HTR-8/SVneo (cell line): ENCODE measurements at regions not wholly inside any gene's neighbourhood (a gene's known extent, or its start where the extent isn't known, plus 50 kb on each side); places are given as distances from the start of the nearest gene placed in this dataset.

ENCODE experiments used
- DNase-seq: peaks from one replicate; pipeline ENCODE4 v3.0.0; 2011; ENCODE audit warnings: low spot score, mixed read lengths; ENCODE audit not compliant: insufficient read length
- FAIRE-seq: peaks from 2 replicates; lab custom pipeline; 2011; peaks lifted over from hg19 to GRCh38; lab: Jason Lieb, UNC

DNA sequence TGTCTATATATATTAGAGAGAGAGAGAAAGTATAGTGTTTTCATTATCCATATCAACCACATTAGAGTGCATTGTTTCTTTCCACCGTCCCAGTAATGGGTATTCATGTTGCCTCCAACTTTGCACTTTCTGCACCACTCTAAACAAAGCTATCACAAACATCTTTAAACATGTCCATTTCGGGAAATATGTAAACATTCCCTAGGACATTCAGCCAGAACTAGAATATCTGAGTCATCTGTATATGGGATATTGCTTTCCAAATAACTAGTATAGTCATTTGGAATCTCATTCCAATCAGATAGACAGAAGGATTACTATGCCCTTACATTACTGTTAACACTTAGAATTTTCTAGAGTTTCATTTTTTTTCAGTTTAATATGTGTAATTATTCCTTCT is 914.9 kb upstream of the EPHA6 start:
- no peak for FAIRE-seq
- no peak for DNase-seq

DNA sequence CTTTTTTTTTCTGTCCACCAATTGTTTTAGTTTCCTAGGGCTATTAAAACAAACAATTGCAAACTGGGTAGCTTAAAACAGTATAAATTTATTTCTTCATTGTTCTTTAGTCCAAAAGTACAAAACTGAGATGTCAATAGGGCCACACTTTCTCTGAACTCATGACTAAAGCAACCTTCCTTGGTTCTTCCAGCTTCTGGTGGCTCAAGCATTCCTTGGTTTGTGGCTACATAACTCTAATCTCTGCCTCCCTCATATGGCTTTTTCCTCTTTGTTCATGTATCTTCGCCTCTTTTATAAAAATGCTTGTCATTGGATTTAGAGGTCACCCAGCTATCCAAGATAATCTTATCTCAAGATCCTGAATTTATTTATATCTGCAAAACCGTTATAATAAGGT is 914.5 kb upstream of the EPHA6 start:
- no peak for FAIRE-seq
- DNase-seq = no peak

DNA sequence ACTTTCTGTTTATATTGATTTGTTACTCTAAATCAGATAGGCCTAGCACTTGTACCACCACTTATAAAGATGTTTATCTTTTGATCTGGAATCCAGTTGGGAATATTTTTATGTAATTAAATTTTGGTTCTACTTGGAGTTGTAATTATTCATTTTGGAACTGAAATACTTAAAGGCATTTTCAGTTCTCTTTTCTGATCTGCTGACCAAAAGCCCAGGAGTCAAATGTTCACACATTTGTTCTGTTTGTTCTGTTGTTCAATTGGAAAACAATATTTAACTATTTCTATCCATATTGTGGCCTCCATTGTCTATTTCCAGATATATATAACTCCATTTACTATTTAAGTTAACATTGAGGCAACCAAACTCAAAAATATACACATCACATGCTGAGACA is 912.4 kb upstream of the EPHA6 start:
- FAIRE-seq (no peak), DNase-seq (no peak)

DNA sequence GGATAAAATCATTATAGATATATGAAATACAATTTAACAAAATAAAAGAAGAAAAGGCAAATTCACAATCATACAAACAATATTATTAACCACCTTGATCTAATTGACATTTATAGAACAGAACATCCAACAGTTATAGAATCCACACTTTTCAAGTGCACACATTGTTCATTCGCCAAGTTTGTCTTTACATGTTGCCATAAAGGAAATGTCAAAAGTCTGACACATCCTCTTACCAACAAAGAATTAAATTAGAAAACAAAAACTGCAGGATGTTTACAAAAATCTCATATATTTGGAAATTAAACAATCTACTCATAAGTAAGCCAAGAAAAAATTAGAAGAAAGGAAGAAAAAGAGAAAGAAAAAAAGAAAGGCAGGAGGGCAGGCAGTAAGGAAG is 909.2 kb upstream of the EPHA6 start:
- DNase-seq = no peak
- FAIRE-seq = no peak

DNA sequence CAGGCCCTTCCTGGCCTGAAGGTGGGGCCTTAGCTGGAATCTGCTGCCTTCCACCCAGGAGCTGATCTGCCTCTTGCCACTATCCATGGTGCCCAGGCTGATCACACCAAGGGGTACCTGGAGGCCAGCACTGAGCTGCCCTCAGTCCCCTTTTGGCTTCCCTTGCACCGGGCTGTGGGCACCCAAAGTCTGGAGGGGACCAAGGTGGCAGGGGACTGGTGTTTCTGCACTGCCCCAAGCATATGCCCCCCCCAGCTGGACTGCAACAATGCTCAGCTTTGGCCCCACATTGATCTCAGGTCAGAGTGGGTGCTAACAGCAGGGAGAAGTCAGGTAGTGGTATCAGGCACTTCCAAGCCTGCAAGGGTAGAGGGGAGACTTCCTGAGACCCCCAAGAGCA is 902.6 kb upstream of the EPHA6 start:
- FAIRE-seq = no peak
- no peak for DNase-seq

DNA sequence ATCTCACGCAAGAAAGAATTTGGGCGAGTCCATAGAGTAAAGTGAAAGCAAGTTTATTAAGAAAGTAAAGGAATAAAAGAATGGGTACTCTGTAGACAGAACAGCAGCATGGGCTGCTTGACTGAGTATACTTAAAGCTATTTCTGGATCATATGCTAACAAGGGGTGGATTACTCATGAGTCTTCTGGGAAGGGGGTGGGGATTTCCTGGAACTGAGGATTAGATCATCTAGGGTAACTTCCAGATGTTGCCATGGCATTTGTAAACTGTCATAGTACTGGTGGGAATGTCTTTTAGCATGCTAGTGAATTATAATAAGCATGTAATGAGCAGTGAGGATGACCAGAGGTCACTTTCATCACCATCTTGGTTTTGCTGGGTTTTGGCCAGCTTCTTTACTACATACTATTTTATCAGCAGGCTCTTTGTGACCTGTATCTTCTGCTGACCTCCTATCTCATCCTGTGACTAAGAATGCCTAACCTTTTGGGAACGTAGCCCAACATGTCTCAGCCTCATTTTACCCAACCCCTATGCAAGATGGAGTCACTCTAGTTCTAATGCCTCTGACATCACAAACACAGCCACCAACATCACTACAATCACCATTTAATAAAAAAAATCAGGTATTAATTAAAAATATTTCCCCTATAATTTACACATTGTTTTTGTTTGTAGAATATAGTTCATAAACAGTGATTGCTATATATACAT is 890.7 kb upstream of the EPHA6 start:
- DNase-seq = peak; percentile 13
- no peak for FAIRE-seq

DNA sequence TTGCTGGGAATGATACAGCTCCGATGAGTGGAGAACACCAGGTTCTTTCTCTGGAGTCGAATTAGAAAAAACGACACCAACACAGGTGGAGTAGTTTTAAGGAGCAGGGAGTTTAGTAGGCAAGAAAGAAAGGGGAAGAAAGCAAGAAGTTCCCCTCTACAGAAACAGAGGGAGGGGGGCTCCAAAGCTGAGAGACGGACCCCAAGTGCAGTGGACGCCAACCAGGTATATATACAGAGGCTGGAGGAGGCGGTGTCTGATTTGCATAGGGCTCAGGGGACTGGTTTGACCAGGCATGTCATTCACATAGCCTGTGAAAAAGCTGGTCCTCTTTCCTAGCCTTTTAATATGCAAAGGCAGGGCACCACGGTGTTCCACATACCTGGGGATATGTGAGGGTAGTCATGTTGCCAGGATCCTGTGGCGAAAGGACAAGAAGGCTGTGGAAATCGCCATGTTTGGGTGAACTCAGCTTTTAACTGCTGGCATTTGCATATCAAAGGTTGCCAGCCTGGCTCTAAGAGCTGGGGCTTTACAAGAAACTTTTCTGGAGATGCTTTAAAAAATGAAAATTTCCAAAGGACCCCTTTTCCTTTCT is 887.4 kb upstream of the EPHA6 start:
- DNase-seq (no peak), FAIRE-seq (no peak)

DNA sequence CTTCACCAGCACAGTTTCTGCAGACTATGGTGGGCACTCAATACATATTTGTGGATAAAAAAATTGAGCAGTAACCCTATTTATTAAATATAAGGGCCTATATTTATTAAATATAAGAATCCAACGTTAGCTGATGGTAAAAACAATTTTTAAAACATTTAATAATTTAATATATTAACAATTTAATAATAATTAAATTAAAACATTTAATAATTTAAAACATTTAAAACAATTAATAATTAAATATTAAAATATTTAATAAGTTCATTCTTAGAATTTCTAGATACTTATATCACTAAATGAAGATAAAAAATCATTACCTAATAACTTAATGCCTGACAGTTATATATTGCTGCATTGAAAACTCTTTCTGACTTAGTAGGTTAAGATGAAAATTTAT is 880.2 kb upstream of the EPHA6 start:
- DNase-seq (no peak), FAIRE-seq (no peak)

DNA sequence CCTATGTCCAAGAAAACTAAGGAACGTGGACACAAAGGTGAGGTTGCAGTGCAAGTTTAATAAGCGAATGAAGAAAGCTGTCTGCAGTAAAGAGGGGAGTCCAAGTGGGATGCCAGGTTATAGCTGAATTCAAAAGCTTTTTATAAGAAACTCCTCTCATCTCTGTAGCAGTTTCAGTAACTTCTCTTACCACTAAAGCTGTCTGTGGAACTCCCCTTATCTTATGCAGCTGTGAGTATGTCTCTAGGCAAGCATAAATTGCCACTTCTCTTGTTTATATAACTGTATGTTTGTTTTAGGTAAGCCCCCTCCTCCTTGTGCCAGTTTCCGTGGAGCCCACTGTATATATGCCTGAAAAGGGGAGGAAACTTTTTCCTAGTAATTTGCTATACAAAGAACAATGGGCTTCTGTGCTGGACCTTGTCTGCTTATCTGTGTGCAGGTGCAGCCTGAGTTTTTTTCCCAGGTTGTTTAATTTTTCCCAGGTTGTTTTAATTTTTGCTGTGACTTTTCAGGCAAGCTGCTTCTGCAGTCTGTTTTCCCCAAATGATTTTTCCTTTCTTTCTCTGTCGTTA is 875.1 kb upstream of the EPHA6 start:
- DNase-seq = no peak
- no peak for FAIRE-seq

DNA sequence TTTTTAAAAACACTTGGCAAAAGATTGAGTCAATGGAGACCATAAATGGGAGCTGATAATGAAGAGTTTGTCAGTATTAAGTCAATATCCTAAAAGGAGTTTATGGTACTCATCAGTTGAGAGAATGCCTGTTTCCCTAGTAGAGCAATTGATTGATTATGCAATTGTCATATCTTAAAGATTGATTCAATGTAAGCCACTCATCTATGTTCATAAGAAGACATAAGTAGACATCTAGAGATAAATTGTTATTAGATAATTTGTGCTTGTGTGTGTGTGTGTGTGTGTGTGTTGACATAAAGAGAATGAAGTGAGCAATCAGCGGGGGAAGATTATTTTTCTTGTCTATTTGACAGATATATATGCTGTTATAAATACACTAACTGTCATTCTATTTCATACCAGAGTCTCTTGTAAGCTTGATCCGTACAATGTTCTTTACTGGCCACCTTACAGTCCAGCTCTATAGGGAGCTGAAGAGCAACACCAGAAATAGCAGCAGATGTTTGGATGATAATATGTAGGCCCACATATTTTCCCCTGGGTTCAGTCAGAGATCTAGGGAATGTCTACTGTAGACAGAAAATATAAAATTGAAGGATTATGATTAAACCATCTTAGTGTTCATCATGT is 848.6 kb upstream of the EPHA6 start:
- FAIRE-seq = no peak
- no peak for DNase-seq

DNA sequence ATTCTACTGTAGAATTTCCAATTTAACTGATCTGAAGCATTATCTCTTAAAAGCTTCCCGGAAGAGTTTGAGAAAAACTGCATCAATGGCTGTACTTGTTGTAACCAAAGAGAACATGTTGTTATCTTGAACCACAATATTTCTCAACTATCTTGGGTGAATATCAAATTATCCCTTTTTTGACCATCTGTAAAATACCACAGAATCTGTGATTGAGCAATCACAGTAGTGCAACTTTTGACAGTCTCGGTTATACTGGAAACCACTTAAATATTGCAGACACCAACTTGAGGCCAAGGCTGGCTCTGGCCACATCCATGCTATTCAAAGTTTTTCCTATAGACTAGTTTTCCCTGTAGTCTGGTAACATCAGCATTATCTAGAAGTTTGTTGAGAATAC is 842.8 kb upstream of the EPHA6 start:
- FAIRE-seq = no peak
- DNase-seq = no peak

DNA sequence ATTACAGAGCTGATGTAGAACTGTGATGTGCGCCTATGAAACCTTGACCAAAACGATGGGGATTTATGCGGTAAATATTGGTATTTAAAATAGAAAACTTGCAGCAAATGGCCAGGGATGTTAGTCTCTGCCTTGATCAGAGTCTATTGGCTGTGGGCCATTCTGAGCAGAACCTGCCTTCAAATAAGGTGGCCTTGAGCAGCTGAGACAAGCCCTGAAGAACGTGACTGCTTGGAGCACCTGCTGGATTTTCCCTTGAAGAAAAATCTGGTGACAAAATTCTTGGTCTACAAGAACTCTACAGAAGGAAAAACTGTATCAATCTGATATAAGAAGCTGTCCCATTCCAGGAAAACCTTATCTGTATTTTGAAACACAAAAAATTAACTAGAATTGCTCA is 820.1 kb upstream of the EPHA6 start:
- DNase-seq (no peak), FAIRE-seq (no peak)

DNA sequence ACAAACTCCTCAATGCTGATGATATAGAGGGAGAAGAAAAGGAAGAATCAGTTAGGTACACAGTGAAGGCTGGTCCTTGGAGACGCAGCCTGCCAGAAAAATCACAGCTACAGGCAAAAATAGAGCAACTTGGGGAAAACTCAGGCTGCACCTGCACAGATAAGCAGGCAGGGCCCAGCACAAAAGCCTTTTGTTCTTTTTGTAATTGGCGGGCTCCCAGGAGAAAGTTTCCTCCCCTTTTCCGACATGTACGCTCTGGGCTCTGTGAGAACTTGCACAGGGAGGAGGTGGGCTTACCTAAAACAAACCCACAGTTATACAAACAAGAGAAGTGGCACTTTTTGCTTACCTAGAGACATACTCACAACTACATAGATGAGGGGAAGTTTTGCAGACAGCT is 813.4 kb upstream of the EPHA6 start:
- FAIRE-seq (no peak), DNase-seq (no peak)

DNA sequence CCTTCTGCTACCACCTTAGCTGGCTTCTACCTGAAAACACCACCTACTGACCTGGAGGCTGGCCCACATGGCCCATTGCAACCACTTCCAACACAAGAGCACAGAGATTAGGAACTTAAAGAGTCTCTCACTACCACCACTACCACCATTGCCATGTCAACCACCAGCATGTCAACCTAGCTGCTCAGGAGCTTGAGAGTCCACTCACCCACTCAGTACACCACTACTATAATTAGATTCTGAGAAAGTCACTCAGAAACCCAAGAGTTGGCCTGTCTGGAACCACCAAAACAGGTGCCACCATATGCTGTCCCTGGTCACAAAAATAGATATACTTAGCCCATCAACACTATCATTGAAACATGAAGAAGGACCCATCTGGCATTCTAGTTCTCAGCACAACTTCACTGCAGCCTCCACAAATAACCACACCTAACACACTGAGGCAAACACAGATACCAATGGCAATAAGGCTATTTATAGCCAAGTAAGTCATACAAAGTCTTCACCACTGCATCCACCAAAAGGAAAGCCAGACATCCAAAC is 806.7 kb upstream of the EPHA6 start:
- FAIRE-seq (no peak), DNase-seq (no peak)

DNA sequence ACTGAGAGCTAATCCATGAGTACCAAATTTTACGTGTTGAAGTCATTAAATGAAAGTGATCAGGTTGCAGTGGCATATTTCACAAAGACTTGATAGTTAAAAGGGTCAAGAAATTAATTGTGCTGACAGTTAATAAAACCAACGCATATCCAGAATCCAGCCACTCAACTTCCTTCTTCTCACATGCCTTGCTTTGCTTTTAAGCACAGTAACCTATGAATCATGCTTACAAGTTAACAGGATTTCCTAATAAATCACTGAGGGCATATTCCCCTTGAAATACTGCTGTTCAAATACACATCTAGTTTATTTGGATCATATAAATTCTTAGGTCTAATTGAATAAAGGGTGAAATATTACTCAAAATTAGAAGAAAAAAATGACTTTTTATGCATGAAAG is 801.5 kb upstream of the EPHA6 start:
- DNase-seq (no peak), FAIRE-seq (no peak)

DNA sequence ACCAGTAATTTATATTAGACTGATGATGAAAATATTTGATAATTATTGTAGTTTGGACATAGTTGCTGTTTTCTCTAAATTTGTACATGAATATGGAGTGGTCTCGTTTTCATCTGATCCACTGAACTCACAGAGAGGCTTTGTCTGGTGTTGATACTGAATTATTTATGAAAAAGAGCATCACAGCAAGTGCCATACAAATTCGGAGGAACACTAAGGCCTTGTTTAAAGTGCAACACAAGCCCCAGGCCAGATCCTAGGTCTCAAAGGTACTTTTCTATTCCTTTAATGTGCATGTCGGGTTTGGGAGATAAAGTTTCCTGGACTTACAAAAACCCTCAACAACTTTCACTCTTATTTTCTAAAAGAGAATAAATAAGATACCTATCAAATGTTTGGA is 796.8 kb upstream of the EPHA6 start:
- DNase-seq (no peak), FAIRE-seq (no peak)

DNA sequence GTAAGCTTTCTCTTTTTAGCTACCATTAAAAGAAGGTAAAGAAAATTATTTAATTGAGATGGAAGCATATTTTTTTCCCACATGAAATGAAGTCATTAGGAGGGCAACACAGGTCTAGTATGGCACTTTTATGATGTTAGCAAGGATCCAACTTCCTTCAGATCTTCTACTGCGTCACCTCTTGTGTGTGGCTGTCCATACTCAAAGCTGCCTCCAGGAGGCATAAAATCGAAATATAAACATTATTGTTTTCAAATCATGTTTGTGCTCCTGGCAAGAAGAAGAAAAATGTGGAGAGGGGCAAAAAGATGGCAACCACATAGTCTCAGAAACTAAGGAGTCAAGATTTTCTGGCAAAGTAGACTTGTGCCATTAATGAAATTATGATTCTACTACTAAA is 791.7 kb upstream of the EPHA6 start:
- FAIRE-seq (no peak), DNase-seq (no peak)

DNA sequence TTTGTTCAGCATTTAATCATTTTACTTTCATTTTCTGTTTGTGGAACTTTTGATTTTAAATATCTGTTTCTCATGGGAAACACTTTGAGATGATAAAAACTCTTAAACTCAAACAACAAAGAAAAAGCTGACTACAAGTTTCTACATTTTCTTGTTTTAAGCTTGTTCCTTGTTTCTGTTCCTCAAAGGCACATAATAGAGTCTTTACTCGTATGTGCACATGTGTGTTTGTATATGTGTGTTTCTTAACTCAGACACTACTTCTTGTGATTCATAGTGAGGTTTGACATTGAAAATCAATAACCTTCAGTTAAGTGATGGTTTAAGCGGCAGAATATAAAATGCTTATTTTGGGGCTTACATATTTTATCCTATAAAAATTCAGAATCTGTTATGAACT is 786.7 kb upstream of the EPHA6 start:
- no peak for FAIRE-seq
- no peak for DNase-seq

DNA sequence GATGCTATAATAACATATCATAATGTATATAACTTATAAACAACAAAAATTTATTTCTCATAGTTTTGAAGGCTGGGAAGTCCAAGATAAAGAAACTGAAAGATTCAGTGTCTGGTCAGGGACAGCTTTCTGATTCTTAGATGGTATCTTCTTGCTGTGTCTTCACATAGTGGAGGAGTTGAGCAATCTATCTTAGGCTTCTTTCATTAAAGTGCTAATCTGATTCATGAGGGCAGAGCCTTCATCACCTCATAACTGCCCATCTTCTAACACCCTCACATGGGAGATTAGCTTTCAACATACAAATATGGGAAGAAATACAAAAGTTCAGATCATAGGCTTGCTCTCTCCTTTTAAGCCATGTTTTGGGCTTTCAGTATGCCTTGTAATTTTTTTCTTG is 774.8 kb upstream of the EPHA6 start:
- FAIRE-seq (no peak), DNase-seq (no peak)

DNA sequence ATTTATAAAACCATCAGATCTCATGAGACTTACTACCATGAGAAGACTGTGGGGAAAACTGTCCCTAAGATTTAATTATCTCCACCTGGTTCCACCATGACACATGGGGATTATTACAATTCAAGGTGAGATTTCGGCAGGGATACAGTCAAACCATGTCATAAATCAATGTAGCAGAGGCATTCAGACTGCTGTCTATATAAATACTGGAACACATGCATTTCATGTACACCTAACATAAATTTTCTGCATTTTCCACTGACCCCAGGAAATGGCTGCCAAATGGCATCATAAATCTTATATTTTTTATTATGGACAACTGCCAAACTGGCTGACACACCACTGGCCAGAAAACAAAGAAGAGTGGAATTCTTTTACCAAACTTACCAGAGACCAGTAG is 755.1 kb upstream of the EPHA6 start:
- no peak for FAIRE-seq
- no peak for DNase-seq

DNA sequence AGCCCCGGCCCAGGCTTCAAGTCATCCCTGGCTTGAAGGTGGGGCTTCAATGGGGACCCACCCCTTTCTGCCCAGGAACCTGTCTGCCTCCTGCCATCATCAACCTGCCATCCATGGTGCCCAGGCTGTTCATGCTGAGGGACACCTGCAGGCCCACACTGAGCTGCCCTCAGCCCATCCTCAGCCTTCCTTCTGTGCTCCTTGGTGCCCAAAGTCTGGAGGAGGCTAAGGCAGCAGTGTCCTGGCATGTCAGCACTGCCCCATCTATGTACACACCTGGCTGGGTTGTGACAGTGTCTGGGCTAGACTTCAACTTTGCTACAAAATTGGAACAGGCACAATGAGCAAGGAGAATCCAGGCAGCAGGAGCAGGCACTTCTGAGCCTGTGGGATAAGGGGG is 745.3 kb upstream of the EPHA6 start:
- FAIRE-seq (no peak), DNase-seq (no peak)
